GM18505 (cell line): ENCODE measurements at regions not wholly inside any gene's neighbourhood (a gene's known extent, or its start where the extent isn't known, plus 50 kb on each side); places are given as distances from the start of the nearest gene placed in this dataset.

Experiments used
- ATAC-seq: cut with Tn5 transposase; IDR thresholded peaks from one replicate; pipeline ENCODE4 v1.9.1; 2021; ENCODE audit not compliant: unreplicated experiment
- POLR2A ChIP-seq: IDR thresholded peaks from 4 replicates; pipeline ENCODE4 v1.6.1; 2011; ENCODE audit warnings: borderline replicate concordance; ENCODE audit not compliant: insufficient read depth, insufficient read length; ENCODE audit errors: extremely low read depth

DNA sequence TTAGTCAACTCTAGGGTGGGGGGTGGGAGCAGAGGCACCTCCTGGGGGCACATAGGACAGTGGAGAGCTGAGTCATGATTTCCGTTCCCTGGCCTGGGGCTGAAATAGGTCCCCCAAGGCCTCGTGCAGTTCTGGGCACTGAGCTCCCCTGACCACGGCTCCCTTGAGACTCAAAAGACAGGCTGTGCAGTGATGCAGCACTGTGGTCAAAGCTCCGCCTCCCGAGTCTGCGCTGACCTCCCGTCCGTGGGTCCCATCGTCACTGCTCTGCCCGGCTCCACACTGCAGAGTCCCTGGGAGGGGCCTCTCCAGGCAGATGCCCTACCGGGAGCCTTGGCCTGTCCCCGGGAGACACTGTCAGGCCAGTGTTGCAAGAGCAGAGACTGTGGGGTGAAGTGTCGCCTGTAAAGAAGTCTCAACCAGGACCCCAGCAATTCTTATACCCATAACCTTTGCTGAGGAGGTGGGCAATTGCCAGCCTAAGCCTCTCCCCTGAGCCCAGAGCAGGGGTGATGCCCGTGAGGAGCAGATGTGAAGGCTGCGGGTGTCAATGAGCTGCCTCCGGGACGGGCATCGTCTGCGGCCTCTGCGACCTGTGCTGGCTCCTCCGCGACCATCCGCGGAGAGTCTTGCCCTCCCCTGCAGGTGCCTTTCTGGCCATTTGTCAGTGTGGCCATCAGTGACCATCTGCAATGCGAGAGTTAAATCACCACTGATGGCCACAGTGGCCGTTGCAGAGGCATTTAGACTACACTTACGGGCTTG lies 877.3 kb downstream of the BRD1 start:
- no peak for ATAC-seq
- no peak for TF ChIP-seq POLR2A

- no peak for TF ChIP-seq POLR2A
- ATAC-seq, result no peak
These were observed 878.1 kb downstream of the BRD1 start for GRCh38 chr22:48949375-48950149.

GRCh38 chr22:48948575-48949170 lies 879.0 kb downstream of the BRD1 start:
- no peak for TF ChIP-seq POLR2A
- ATAC-seq, result no peak

- ATAC-seq, result no peak
- TF ChIP-seq POLR2A, result no peak
These were observed 880.0 kb downstream of the BRD1 start for GRCh38 chr22:48947636-48948035.

- no peak for ATAC-seq
- no peak for TF ChIP-seq POLR2A
These were observed 881.8 kb downstream of the BRD1 start for GRCh38 chr22:48945621-48946458.

DNA sequence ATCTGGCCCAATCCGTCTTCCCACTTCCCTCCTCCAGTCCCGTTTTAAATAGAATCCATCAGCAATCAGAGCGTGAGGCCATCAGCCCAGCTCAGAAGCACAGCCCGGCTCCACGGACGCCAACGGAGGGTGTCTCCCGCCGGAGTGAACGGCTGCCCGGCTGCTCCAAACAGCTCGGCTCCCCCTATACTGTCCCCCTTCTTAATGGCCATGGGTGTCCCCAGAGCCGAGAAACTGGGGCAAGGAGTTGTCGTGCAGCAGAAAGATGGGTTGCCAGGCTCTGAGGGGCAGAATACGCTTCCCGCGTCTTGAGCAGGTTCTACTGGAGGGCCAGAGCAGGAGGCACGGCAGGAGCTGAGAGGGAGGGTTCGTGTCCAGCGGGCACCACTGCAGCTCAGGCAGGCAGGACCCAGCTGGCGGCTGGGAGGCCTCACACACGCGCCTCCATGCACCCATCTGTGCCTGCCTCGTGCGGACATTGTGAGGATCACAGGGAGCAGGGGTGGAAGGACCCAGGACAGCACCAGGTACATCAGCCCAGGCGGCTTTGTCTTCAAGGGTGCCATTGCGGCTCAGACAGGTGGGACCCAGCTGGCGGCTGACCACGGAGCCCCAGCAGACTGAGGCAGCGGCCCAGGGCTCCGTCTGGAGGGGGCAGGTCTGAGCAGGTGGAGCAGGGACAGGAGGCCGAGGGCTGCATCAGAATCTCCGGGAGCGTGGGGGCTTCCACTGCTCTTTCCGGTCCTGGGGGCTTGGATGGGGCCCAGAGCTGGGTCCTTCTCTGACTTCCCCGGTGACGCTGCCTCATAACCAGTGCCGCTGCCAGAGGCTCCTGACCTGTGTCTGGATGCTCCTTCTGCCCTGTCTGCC lies 882.7 kb downstream of the BRD1 start:
- ATAC-seq, result no peak
- no peak for TF ChIP-seq POLR2A

- TF ChIP-seq POLR2A, result no peak
- no peak for ATAC-seq
These were observed 883.3 kb downstream of the BRD1 start for GRCh38 chr22:48944433-48944750.

DNA sequence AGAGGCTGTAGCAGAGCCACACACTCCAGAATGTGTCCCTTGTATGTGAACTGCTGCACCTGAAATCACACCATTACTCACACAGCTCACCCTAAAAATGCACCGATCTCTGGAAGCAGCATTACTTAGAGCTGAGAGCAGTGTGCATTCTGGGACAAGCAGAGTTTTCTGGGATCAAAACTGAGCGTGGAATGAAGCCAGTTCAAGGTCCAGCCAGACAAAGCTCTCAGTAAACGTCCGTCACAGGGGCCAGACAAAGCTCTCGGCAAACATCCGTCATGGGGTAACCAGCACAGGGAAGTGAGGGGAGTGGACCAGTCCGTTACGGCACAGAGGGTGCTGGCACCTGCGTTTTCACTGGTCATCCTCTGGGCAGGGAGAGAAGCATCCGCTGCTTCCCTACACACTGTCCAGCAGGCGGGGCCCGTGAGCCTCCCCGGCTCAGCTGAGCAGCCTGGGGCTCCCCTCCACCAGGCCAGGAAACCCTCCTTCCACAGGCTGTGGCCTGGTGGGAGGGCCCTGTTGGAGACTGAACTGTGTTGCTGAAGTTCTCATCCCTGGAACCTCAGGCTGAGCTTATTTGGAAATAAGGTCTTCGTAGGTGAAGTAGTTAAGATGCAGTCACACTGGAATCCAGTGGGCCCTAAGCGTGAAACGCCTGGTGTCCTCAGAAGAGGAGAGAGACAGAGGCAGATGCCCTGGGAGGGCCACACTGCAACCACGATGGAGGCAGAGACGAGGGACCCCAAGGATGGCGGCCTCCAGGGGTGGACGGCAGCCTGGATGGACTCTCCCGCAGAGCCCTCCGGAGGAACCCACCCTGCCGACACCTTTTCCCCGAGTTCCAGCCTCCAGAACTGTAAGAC lies 883.9 kb downstream of the BRD1 start:
- ATAC-seq, result no peak
- no peak for TF ChIP-seq POLR2A

DNA sequence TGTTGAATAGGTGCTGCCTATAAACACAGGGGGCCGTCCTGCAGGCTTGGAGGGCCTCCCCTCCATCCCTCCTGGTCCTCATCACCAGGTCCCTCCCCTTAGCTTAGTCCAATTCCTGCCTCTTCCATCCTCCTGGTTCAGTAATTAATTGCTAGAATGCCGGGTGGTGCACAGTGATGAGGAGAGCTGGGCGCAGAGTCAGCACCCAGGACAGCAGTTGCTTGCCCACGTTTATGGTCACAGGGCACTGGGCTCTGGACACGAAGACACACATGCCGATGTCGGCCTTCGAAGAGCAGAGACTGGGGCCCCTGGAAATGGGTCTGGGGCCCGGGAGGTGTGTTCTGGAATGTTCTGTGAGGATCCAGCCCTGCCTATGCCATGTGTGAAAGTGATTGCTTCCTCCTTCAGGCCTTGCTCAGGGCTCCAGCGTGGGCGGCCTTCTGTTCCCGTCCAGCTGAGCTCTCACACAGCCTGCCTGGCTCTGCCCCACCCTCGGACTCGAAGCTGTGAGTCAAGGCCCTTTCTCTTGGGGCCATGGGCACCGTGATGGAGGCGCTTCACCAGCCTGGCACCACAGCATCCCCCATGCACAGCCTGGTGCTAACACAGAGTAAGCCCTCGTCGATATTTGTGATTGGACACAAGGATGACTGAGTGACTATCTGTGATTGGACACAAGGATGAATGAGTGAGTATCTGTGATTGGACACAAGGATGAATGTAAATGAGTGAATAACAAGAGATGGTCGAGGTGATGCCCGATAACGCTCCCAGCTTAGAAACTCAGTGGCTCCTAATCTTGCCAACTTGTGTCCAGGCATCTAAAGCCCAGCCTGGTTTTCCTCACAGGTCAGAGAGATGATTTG lies 884.7 kb downstream of the BRD1 start:
- ATAC-seq, result no peak
- no peak for TF ChIP-seq POLR2A

DNA sequence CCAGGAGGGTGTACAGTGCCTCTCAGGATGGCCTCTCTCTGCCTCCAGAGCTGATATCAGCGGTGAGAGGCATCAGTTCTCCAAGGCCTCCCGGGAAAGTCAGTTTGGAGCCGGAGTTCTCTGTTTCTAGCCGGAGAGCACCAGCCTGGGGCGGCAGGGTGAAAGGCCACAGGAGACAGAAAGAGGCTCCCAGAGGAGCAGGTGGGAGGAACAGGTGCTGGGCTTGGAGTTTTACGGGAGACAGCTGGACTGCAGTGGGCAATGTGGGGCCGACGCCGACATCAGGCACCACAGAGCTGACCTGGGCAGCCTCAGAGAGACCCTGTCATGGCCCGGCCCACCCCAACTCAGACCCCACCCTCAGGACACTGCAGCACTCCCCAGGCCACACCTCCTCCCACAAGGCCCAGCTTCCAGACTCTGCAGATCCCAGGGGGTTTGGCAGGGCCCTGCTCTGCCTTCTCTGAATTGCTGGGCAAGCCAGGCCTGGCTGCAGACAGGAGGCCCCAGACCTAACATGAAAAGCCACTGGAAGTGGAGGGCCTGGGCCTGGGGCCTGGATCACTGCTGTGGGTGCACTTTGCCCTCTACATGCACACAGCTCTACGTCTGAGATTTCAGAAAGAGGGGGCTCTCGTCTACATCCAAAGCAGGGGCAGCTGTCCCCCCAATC lies 885.6 kb downstream of the BRD1 start:
- no peak for ATAC-seq
- no peak for TF ChIP-seq POLR2A

- ATAC-seq, result no peak
- TF ChIP-seq POLR2A, result no peak
These were observed 886.4 kb downstream of the BRD1 start for GRCh38 chr22:48941033-48941902.
